Astrocyte of the cerebellum (primary cell): ENCODE measurements at regions not wholly inside any gene's neighbourhood (a gene's known extent, or its start where the extent isn't known, plus 50 kb on each side); places are given as distances from the start of the nearest gene placed in this dataset.
"Not testable (repeated sequence)": the region's sequence is repeated elsewhere in the genome, so short reads cannot be mapped to it uniquely, and the experiment has no call there.

Experiments used
- DNase-seq: peaks from one replicate; pipeline ENCODE4 v3.0.0-alpha.2; 2011; ENCODE audit warnings: low read depth
- H3K4me3 ChIP-seq: 2 replicates; pipeline ENCODE4 v1.5.1; 2011; ENCODE audit warnings: mild to moderate bottlenecking, low read depth, low read length, moderate library complexity
- CTCF ChIP-seq: IDR thresholded peaks from 2 replicates; pipeline ENCODE4 v1.5.1; 2012; ENCODE audit warnings: low read length, low read depth, moderate library complexity, mild to moderate bottlenecking; ENCODE audit errors: missing control alignments
- in situ Hi-C: cut with HindIII; loops from 2 replicates; pipeline ENCODE4 v1.10.0; 2017; ENCODE audit warnings: low sequenced_read_pairs

- TF ChIP-seq CTCF: no peak
- H3K4me3 ChIP-seq: no peak overlapping the region
- DNase-seq: peak; percentile 99
- in situ Hi-C loops: loop anchor here (5.0 to 25.0 kb wide), 2 partner anchors 431 to 524 kb away; no protein-coding TSS in a partner anchor
Observed at GRCh38 chr10:4243651-4244050, 458.6 kb upstream of the KLF6 start.

GRCh38 chr10:4243169-4243568, 458.2 kb upstream of the KLF6 start:
- no peak for TF ChIP-seq CTCF
- in situ Hi-C loops: loop anchor here (5.0 to 25.0 kb wide), 2 partner anchors 431 to 524 kb away; no protein-coding TSS in a partner anchor
- DNase-seq: no peak
- H3K4me3 ChIP-seq: peak overlapping the region; percentile 20

- peak overlapping the region; percentile 20 for H3K4me3 ChIP-seq
- peak; percentile 95 for DNase-seq
- in situ Hi-C loops: loop anchor here (5.0 to 25.0 kb wide), 2 partner anchors 430 to 525 kb away; no protein-coding TSS in a partner anchor
- no peak for TF ChIP-seq CTCF
Observed at GRCh38 chr10:4242561-4243035, 457.6 kb upstream of the KLF6 start.

- in situ Hi-C loops: loop anchor here (5.0 to 25.0 kb wide), 2 partner anchors 430 to 525 kb away; no protein-coding TSS in a partner anchor
- H3K4me3 ChIP-seq: peak overlapping the region; percentile 20
- TF ChIP-seq CTCF: no peak
- DNase-seq: peak; percentile 100
Observed at GRCh38 chr10:4241724-4242345, 456.8 kb upstream of the KLF6 start.

GRCh38 chr10:4240608-4241197, 455.7 kb upstream of the KLF6 start:
- in situ Hi-C loops: loop anchor here (5.0 to 25.0 kb wide), 2 partner anchors 428 to 527 kb away; no protein-coding TSS in a partner anchor
- H3K4me3 ChIP-seq: no peak overlapping the region
- TF ChIP-seq CTCF: no peak
- DNase-seq: peak; percentile 60

GRCh38 chr10:4239186-4239585, 454.2 kb upstream of the KLF6 start:
- DNase-seq: no peak
- no peak for TF ChIP-seq CTCF
- no peak overlapping the region for H3K4me3 ChIP-seq
- in situ Hi-C loops: loop anchor here (25.0 kb wide), 1 partner anchor 427 kb away; no protein-coding TSS in a partner anchor

GRCh38 chr10:4236905-4237304, 451.9 kb upstream of the KLF6 start:
- not testable (repeated sequence) for DNase-seq, H3K4me3 ChIP-seq
- in situ Hi-C loops: loop anchor here (25.0 kb wide), 1 partner anchor 425 kb away; no protein-coding TSS in a partner anchor
